ENCODE measurements at regions not wholly inside any gene's neighbourhood (a gene's known extent, or its start where the extent isn't known, plus 50 kb on each side); places are given as distances from the start of the nearest gene placed in this dataset.

GRCh38 chr14:83958359-83958758 is 1571.6 kb upstream of the FLRT2 start:
- in situ Hi-C loops (cut with MboI; ENCODE audit: low pct_unique_long_range_greater_than_20kb, low sequenced_read_pairs, unreplicated experiment) = no loop called here
- no peak for DNase-seq (ENCODE audit: low spot score)
- TF ChIP-seq CTCF (IDR thresholded peaks at IDR 0.05; ENCODE audit: extremely low read depth, insufficient read depth, missing control alignments) = no peak

- DNase-seq (ENCODE audit: low spot score) = no peak
- no peak for TF ChIP-seq CTCF (IDR thresholded peaks at IDR 0.05; ENCODE audit: extremely low read depth, insufficient read depth, missing control alignments)
- in situ Hi-C loops (cut with MboI; ENCODE audit: low pct_unique_long_range_greater_than_20kb, low sequenced_read_pairs, unreplicated experiment) = no loop called here
Measured at GRCh38 chr14:83960832-83961512, 1569.0 kb upstream of the FLRT2 start.

- no peak for DNase-seq (ENCODE audit: low spot score)
- no peak for TF ChIP-seq CTCF (IDR thresholded peaks at IDR 0.05; ENCODE audit: extremely low read depth, insufficient read depth, missing control alignments)
- in situ Hi-C loops (cut with MboI; ENCODE audit: low pct_unique_long_range_greater_than_20kb, low sequenced_read_pairs, unreplicated experiment) = no loop called here
Measured at GRCh38 chr14:83969998-83970397, 1559.9 kb upstream of the FLRT2 start.

- in situ Hi-C loops (cut with MboI; ENCODE audit: low pct_unique_long_range_greater_than_20kb, low sequenced_read_pairs, unreplicated experiment) = no loop called here
- TF ChIP-seq CTCF (IDR thresholded peaks at IDR 0.05; ENCODE audit: extremely low read depth, insufficient read depth, missing control alignments) = no peak
- DNase-seq (ENCODE audit: low spot score) = no peak
Measured at GRCh38 chr14:83972631-83973030, 1557.3 kb upstream of the FLRT2 start.

- DNase-seq (ENCODE audit: low spot score) = no peak
- TF ChIP-seq CTCF (IDR thresholded peaks at IDR 0.05; ENCODE audit: extremely low read depth, insufficient read depth, missing control alignments) = no peak
- in situ Hi-C loops (cut with MboI; ENCODE audit: low pct_unique_long_range_greater_than_20kb, low sequenced_read_pairs, unreplicated experiment) = no loop called here
Measured at GRCh38 chr14:83974647-83975163, 1555.2 kb upstream of the FLRT2 start.

GRCh38 chr14:83975435-83975834 is 1554.5 kb upstream of the FLRT2 start:
- no peak for DNase-seq (ENCODE audit: low spot score)
- no peak for TF ChIP-seq CTCF (IDR thresholded peaks at IDR 0.05; ENCODE audit: extremely low read depth, insufficient read depth, missing control alignments)
- in situ Hi-C loops (cut with MboI; ENCODE audit: low pct_unique_long_range_greater_than_20kb, low sequenced_read_pairs, unreplicated experiment) = no loop called here
